C4-2B (cell line): ENCODE measurements at regions not wholly inside any gene's neighbourhood (a gene's known extent, or its start where the extent isn't known, plus 50 kb on each side); places are given as distances from the start of the nearest gene placed in this dataset.

Experiments
- H3K27ac ChIP-seq: fragments of 450-650 bp; 2 replicates; pipeline ENCODE4 v1.5.1; 2017
- CTCF ChIP-seq: fragments of 450-650 bp; conservative IDR thresholded peaks from 2 replicates; pipeline ENCODE4 v1.5.1; 2017; ENCODE audit warnings: mild to moderate bottlenecking
- ZFX ChIP-seq: fragments of 450-650 bp; IDR thresholded peaks from 2 replicates; pipeline ENCODE4 v1.6.1; 2017

GRCh38 chr13:78197231-78197630, 278.6 kb upstream of the EDNRB start:
- no peak for TF ChIP-seq CTCF
- TF ChIP-seq ZFX = no peak
- no peak overlapping the region for H3K27ac ChIP-seq

DNA sequence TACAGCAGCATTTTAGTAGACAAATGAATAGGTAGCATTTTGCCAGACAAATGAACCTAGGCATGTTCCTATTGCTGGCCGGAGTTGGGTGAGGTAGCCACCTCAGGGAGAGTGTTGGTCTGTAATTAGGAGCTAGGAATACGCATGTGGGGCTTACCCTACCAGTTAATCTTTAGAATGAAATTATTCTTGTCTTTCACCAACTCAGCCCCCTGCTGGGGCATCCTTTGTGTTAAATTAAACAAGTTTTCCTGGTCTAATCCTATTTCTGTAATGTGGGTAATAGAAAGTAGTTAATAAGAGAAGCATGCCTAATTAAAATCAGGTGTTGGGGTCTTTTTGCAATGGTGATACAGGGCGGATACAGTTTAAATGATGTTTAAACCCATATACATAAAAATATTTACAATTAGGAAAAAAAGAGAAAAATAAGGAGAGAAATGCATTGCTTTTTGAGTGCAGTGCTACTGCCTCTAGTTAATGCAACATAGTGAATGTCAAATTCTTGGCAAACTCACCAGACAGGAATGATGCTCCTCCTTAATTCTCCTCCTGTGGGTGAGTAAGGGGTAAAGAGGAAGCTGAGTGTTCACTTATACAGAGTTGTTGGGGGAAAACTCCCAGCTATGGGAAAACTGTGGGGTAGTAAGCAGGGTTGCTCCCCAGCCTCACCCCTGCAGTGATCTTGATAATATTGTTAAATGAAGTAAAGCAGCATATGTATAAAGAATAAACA, 276.4 kb upstream of the EDNRB start:
- H3K27ac ChIP-seq = no peak overlapping the region
- TF ChIP-seq CTCF (no peak), ZFX (no peak)

- no peak overlapping the region for H3K27ac ChIP-seq
- TF ChIP-seq ZFX (no peak), CTCF (no peak)
Measured at GRCh38 chr13:78193846-78194245, 275.2 kb upstream of the EDNRB start.

DNA sequence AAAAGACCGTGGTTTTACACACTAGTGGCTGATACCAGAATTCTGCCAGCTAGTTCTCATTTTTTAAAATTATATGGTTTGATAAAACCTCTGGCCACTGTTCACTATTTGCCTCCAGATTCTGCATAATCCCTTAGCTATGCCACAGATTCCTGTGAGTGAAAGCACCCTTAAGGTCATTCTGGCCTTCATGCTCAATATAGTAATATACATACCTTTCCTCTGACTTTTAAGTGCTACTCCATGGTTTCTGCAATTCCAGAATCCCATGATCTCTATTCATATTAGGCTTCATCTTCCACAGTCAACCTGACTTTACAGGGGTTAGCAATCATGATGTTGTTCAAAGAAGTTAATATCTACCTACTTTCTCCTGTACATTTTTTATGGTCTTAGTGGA, 274.1 kb upstream of the EDNRB start:
- H3K27ac ChIP-seq = no peak overlapping the region
- TF ChIP-seq CTCF (no peak), ZFX (no peak)

DNA sequence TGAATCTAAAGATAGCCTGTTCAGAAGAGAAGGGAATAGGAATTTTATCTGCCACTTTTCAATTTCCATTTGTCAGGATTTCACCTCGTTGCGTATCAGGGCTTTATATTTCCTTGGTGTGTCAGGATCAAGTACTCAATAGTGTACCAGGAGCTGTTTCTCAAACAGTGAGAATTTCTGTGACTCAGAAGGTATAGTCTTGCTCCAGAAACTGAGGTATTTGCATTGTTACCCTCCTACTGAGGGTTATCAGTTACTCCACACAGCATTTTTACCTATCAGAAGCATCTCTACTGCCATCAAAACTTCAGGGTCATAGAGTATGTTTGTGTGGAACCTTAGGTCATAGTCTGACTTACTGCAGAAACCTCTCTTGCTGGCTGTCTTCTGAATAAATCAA, 271.7 kb upstream of the EDNRB start:
- TF ChIP-seq ZFX = no peak
- no peak for TF ChIP-seq CTCF
- H3K27ac ChIP-seq = no peak overlapping the region

- TF ChIP-seq CTCF (no peak), ZFX (no peak)
- no peak overlapping the region for H3K27ac ChIP-seq
Measured at GRCh38 chr13:78187781-78188180, 269.1 kb upstream of the EDNRB start.

DNA sequence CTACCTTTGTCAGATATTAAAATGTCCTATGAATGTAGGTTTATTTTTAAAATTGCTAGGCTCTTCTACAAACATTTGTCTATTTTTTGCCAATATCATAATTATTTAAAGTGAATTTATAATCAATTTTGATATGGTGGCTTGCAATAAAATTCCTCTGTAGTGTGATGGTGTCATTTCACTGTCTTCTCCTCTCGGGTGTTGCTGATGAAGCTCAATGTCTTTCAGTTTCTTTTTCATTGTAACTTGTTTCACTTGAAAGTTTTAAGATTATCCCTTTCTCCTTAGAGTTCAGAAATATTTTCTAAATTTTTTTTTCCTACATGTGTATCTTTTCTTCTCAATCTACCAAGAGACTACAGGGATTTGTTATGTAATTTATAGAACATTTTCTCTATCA, 267.1 kb upstream of the EDNRB start:
- TF ChIP-seq CTCF (no peak), ZFX (no peak)
- no peak overlapping the region for H3K27ac ChIP-seq
